NCI-H1417 (cell line): ENCODE measurements at regions not wholly inside any gene's neighbourhood (a gene's known extent, or its start where the extent isn't known, plus 50 kb on each side); places are given as distances from the start of the nearest gene placed in this dataset.
"Not testable (repeated sequence)": the region's sequence is repeated elsewhere in the genome, so short reads cannot be mapped to it uniquely, and the experiment has no call there.

Source experiments
- DNase-seq, 3 experiments: peaks; one replicate each; lab custom pipeline; 2025; lab: John Stamatoyannopoulos, UW

DNA sequence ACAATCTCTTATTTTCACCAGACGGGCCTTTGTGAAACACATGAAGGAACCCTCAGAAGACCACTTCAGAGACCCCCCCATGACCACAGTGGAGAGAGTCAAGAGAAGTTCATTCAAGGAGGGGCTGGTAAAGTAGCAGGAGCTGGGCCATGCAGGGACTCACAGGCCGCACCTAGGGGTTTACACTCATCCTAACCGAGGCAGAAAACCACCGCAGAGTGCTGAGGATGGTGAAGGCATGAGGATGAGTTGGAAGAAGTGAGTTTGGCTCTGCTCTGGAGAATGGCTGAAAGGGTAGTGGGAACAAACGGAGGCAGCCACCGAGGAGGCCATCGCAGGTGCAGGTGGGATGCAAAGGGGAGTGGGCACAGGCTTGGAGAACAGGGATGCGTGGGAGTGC is 1046.9 kb downstream of the UQCRFS1 start:
- DNase-seq: no peak

GRCh38 chr19:28164214-28164613 is 1048.7 kb downstream of the UQCRFS1 start:
- no peak for DNase-seq

- no peak for DNase-seq
These were observed 1053.9 kb downstream of the UQCRFS1 start for GRCh38 chr19:28159065-28159464.

- DNase-seq: no peak
These were observed 1057.7 kb downstream of the UQCRFS1 start for GRCh38 chr19:28155265-28155664.

DNA sequence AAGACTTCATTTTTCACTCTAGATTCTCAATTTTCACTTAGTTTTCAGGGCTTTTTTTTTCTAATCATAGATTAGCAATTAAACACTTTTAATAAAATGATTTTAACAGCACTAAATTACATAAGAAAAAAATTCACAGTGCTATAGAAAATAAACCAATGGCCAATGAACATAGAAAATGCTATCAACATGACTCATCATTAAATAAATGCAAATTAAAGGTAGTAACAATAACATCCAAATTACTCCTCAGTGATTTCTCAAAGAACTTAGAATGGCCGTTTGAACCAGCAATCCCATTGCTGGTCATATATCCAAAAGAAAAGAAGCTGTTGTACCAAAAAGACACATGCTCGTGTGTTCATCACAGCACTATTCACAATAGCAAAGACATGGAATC is 1058.9 kb downstream of the UQCRFS1 start:
- DNase-seq: no peak

- no peak for DNase-seq
These were observed 1059.8 kb downstream of the UQCRFS1 start for GRCh38 chr19:28153123-28153522.

- DNase-seq: no peak
These were observed 1060.8 kb downstream of the UQCRFS1 start for GRCh38 chr19:28152195-28152594.

GRCh38 chr19:28150129-28150528 is 1062.8 kb downstream of the UQCRFS1 start:
- no peak for DNase-seq

GRCh38 chr19:28148554-28148953 is 1064.4 kb downstream of the UQCRFS1 start:
- DNase-seq: no peak

- DNase-seq: no peak
These were observed 1070.7 kb downstream of the UQCRFS1 start for GRCh38 chr19:28142258-28142657.

- no peak for DNase-seq
These were observed 1072.8 kb downstream of the UQCRFS1 start for GRCh38 chr19:28140201-28140600.

DNA sequence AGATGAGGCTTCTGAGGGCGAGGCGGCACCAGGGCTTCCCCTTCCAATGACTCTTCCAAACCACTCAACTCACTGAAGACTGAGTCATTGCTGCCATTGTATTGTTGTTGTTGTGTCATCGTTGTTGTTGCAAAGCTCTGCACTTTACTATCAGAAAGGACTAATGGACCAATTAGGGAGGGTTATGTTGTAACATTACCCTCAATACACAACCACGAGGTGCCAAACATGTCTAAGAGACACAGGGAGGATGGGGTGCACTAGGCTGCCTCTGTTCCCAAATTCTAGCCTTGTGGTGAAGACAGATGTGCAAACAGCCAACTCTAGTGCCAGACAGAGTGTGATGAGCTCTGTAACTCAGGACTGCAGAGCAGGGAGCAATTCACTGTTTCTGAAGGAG is 1075.2 kb downstream of the UQCRFS1 start:
- no peak for DNase-seq

DNA sequence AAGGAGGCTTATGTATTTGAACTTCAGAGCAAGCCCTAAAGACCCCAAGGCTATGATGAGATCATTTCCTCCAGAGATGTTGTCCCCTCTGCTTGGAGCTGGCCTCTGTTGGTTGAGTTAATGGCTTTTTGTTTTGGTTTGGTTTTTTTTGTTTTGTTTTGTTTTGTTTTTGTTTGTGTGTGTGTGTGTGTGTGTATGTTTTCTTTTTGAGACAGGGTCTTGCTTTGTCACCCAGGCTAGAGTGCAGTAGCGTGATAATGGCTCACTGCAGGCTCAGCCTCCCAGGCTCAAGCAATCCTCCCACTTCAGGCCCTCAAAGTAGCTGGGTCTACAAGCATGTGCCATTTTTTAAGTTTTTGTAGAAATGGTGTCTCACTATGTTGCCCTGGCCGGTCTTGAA is 1076.2 kb downstream of the UQCRFS1 start:
- no peak for DNase-seq

- no peak for DNase-seq
These were observed 1077.1 kb downstream of the UQCRFS1 start for GRCh38 chr19:28135825-28136224.

DNA sequence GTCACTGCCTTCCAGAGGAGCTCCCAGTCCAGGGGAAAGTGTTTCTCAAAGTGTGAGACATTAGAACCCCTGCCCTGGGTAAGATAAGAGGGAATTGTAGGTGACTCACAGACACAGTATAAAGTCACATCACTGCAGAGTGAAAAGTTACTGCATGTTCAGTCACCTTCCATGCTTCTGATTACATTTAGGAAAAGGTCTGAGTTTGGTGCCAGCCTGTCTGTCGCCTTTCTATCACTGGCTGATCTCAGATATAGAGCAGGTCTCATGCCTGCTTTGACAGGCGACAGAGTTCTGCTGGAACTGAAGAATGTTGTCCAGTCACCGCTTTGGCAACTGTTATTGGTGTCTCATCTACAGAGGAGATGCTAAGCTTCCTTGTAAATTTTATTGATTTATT is 1078.6 kb downstream of the UQCRFS1 start:
- DNase-seq: no peak

GRCh38 chr19:28130881-28131280 is 1082.1 kb downstream of the UQCRFS1 start:
- DNase-seq: not testable (repeated sequence)

GRCh38 chr19:28130066-28130511 is 1082.9 kb downstream of the UQCRFS1 start:
- DNase-seq: no peak

DNA sequence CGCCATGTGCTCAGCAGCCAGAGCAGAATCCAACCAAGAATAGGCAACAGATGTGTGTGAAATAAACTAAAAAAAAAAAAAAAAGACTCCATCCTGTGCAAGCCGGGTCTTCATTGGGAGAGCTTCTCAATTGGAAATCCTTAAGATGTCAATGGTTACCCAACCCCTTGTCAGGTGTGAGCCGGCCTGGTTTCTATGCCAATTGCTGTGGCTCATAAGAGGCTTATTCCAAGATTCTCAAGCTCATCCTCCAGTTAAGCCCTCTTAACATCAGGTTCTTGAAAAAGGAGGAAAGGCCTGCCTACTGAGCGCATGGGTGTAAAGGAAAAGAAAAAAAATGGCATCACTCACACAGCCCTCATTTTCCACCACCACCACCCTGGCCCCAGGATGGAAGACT is 1084.6 kb downstream of the UQCRFS1 start:
- DNase-seq: peak in 1 of 3 experiments; percentile 18

GRCh38 chr19:28126135-28126898 is 1086.6 kb downstream of the UQCRFS1 start:
- DNase-seq: no peak

DNA sequence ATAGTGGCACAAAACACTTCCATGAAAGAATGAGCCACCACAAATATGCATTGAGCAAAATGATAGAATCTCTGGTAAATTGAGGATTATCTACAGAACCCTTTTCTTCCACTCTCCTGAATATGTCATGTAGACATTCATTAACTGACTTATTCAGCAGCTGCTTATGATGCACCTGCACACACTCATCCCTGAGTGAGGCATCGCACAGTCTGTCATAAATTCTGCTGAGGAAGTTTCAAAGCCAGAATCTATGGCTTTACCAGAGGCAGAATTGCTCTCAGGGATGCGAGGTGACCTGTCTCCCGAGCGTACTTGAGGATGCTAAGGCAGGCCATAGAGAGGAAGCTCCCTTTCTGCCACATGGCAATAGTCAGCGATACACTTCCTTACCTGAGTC is 1090.2 kb downstream of the UQCRFS1 start:
- peak in 1 of 3 experiments; percentile 21 for DNase-seq

DNA sequence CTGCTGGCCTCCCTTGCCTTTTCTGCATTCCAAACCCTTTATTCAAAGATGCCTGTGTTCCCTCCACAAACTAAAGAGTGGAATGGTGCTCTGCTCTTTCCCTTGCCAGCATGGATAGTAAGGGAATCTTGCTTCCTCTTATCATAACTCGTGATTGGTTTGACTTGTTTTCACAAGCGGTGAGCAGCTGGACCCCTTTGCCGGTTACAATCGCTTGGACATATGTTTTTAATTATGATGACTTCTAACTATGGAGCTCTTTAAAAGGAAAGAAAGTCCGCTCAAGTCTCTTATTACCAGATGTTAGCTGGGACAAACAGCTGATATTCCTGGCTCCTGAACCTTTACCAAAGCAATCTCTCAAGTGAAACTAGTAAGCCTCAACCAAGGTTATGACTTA is 1094.7 kb downstream of the UQCRFS1 start:
- DNase-seq: no peak

- DNase-seq: no peak
These were observed 1095.8 kb downstream of the UQCRFS1 start for GRCh38 chr19:28117143-28117542.

- not testable (repeated sequence) for DNase-seq
These were observed 1096.6 kb downstream of the UQCRFS1 start for GRCh38 chr19:28116379-28116778.

DNA sequence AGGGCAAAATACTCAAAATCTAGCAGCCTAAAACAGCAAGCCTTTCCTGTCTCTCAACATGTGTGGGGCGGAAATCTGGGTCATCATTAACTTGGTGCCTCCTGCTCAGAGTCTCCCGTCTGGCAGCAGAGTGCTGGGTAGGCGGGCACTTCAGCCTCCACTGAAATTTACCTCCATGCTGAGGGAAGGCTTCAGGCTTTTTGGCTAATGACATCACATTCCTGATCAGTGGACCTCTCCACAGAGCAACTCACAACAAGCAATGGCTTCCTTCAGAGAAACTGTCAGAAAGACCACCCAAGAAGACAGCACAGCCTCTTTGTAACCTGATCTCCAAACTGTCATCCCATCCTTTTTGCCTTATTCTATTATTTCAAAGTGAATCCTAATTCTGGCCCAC is 1109.0 kb downstream of the UQCRFS1 start:
- DNase-seq: no peak
